Stomach (tissue), 8 donors: ENCODE measurements at regions not wholly inside any gene's neighbourhood (a gene's known extent, or its start where the extent isn't known, plus 50 kb on each side); places are given as distances from the start of the nearest gene placed in this dataset.

Experiments
- DNase-seq, 2 donors: peaks; one replicate each; pipeline versions ENCODE4 v3.0.0 to v3.0.0-alpha.2; 2013 to 2019
- H3K27ac ChIP-seq, 5 donors: fragments of 200-600 bp in 4 of 5; sonication (generic) in 4 of 5; one replicate each; pipeline ENCODE4 v1.5.1; 2013 to 2019; ENCODE audit warnings: mild to moderate bottlenecking in 1 of 5, moderate library complexity in 1 of 5
- H3K27me3 ChIP-seq, 3 donors: fragments of 200-600 bp; sonication (generic); one replicate each; pipeline ENCODE4 v1.5.1; 2017 to 2019; ENCODE audit warnings: mixed run types in 1 of 3
- H3K36me3 ChIP-seq, 4 donors: fragments of 200-600 bp; sonication (generic); 1 replicate in 3 of 4; 2 replicates in 1 of 4; pipeline ENCODE4 v1.5.1; 2016 to 2019
- H3K4me1 ChIP-seq, 4 donors: fragments of 200-600 bp; sonication (generic); one replicate each; pipeline ENCODE4 v1.5.1; 2016 to 2019
- H3K4me3 ChIP-seq, 4 donors: fragments of 200-600 bp; sonication (generic) in 3 of 4; one replicate each; pipeline ENCODE4 v1.5.1; 2016 to 2019; ENCODE audit warnings: mild to moderate bottlenecking in 1 of 4
- H3K9me3 ChIP-seq, 4 donors: fragments of 200-600 bp; sonication (generic); one replicate each; pipeline ENCODE4 v1.5.1; 2016 to 2019
- EP300 ChIP-seq: sonication (generic); formaldehyde crosslinking; IDR thresholded peaks from one replicate; pipeline ENCODE4 v1.6.1; 2017; ENCODE audit warnings: antibody characterized with exemption
- POLR2A ChIP-seq, 4 donors: fragments of 450-650 bp; IDR thresholded peaks; one replicate each; pipeline ENCODE4 v1.6.1; 2016; ENCODE audit warnings: antibody characterized with exemption in 4 of 4, control low read depth in 2 of 4, mild to moderate bottlenecking in 1 of 4, moderate library complexity in 1 of 4
- POLR2AphosphoS5 ChIP-seq, 3 donors: sonication (generic); formaldehyde crosslinking; IDR thresholded peaks; one replicate each; pipeline ENCODE4 v1.6.1; 2016; ENCODE audit warnings: antibody characterized with exemption in 3 of 3
- WGBS, 5 donors: extraction: QIAGEN DNeasy Blood & Tissue Kit in 3 of 5; methylation state at CpG; one replicate each; pipeline versions ENCODE4 v1.1.5 to v1.1.7; 2013 to 2018; 5-methylcytosine and 5-hydroxymethylcytosine counted together
- intact Hi-C: fragments of 100-400 bp; cut with DNase I; formaldehyde crosslinking; loops from one replicate; pipeline ENCODE4 v1.15.1; 2023; ENCODE audit warnings: low total_unique reads
- TF ChIP-seq, protein P1 (sequence below), 7 experiments: fragments of 450-650 bp in 4 of 7; fragments of 200-600 bp in 3 of 7; sonication (generic) in 3 of 7; IDR thresholded peaks; one replicate each; pipeline ENCODE4 v1.5.1; 2016 to 2019; ENCODE audit warnings: antibody characterized with exemption in 7 of 7, control low read depth in 2 of 7, mild to moderate bottlenecking in 1 of 7
- donor health status: healthy with polysubstance abuse.
- donor health status: Bipolar disorder and iron deficiency.
- donor health status: healthy.

DNA sequence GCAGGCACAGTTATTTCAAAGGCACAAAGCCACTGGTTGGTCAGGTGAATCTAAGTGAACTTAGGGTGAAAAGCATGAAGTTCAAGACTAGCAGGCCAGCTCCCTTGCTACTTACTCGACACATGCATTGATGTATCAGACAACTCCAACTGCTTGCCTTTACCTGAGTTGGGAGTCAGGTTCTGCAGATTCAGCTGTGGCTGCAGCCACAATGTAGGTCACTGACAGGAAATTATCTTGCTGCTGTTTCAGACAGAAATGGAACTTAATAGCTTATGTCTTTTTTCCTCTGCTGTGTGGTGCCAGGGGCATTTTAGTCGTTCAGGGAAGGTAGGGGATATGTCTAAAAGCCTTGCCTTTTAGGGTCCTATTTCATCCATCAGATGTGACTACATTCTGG lies 125.6 kb upstream of the RPH3A start:
- Histone ChIP-seq H3K4me1 (no peaks in the 10 kb centered on the region), H3K36me3 (no peaks in the 10 kb centered on the region), H3K27me3 (peaks cover 0 to 38% (median 3%) of the 10 kb centered on the region in 3 donors), H3K9me3 (no peaks in the 10 kb centered on the region), H3K27ac (no peak overlapping the region), H3K4me3 (no peak overlapping the region)
- WGBS, 5 donors = 30 to 47% (median 43%) methylated on average over 2 of the region's 2 CpGs
- TF ChIP-seq POLR2A (IDR thresholded peaks at IDR 0.05) = no peak
- no peak for TF ChIP-seq EP300
- no peak for TF ChIP-seq POLR2AphosphoS5 (IDR thresholded peaks at IDR 0.05)
- TF ChIP-seq, protein P1, sequence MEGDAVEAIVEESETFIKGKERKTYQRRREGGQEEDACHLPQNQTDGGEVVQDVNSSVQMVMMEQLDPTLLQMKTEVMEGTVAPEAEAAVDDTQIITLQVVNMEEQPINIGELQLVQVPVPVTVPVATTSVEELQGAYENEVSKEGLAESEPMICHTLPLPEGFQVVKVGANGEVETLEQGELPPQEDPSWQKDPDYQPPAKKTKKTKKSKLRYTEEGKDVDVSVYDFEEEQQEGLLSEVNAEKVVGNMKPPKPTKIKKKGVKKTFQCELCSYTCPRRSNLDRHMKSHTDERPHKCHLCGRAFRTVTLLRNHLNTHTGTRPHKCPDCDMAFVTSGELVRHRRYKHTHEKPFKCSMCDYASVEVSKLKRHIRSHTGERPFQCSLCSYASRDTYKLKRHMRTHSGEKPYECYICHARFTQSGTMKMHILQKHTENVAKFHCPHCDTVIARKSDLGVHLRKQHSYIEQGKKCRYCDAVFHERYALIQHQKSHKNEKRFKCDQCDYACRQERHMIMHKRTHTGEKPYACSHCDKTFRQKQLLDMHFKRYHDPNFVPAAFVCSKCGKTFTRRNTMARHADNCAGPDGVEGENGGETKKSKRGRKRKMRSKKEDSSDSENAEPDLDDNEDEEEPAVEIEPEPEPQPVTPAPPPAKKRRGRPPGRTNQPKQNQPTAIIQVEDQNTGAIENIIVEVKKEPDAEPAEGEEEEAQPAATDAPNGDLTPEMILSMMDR (IDR thresholded peaks at IDR 0.05) = no peak
- intact Hi-C loops = no loop called here
- DNase-seq = no peak

- DNase-seq = no peak
- peaks cover 0 to 25% (median 10%) of the 10 kb centered on the region in 3 donors for H3K27me3 ChIP-seq
- WGBS, 5 donors = 71 to 86% (median 83%) methylated on average over 1 of the region's 1 CpG
- H3K27ac ChIP-seq = no peak overlapping the region
- no peaks in the 10 kb centered on the region for H3K36me3 ChIP-seq
- H3K4me1 ChIP-seq = no peaks in the 10 kb centered on the region
- no peaks in the 10 kb centered on the region for H3K9me3 ChIP-seq
- TF ChIP-seq POLR2AphosphoS5 (IDR thresholded peaks at IDR 0.05) = no peak
- no peak for TF ChIP-seq EP300
- TF ChIP-seq, protein P1 (IDR thresholded peaks at IDR 0.05) = no peak
- no peak for TF ChIP-seq POLR2A (IDR thresholded peaks at IDR 0.05)
- no peak overlapping the region for H3K4me3 ChIP-seq
- intact Hi-C loops = no loop called here
Observed at GRCh38 chr12:112671564-112671963, 120.0 kb upstream of the RPH3A start.

DNA sequence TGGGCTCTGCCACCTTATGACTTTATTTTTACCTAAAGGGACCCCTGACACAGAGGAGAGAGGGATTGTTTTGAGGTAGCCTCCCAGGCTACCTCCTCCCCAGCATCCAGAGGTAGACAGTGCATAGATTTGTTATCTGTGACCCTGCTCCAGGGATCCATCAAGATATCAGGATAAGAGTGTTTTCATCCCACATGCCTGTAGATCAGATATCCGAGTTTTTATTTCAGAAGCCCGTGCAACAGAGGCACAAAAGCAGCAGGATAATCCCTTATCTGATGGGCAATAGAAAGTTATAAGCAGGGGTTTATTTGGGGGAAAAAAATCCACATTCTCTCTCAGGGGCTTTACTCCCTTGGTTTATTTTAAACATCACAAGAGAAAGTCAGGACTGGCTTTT lies 117.0 kb upstream of the RPH3A start:
- intact Hi-C loops = no loop called here
- no peak overlapping the region for H3K27ac ChIP-seq

DNA sequence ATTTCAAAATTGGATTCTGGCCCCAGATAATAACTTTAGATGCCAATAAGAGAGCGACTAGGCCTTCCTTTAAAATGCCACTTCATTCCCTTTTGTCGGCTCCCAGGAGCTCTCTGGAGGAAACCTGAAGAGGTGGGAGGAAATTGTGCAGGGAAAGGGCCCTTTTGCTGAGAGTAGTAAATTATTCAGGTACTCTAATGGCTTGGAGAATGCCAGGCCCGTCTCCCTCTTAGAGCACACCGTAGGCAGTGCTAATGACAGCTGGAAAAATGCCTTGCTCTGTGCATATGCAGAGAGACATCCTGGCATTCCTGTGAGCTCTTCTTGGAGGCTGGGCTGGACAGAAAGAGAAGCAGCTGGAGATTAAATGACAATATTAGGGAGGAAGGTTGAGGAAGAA lies 115.0 kb upstream of the RPH3A start:
- Histone ChIP-seq H3K27me3 (peaks cover 0 to 46% (median 10%) of the 10 kb centered on the region in 3 donors), H3K27ac (no peak overlapping the region), H3K4me1 (no peaks in the 10 kb centered on the region), H3K36me3 (no peaks in the 10 kb centered on the region), H3K9me3 (no peaks in the 10 kb centered on the region), H3K4me3 (no peak overlapping the region)
- WGBS, 5 donors = 46 to 59% (median 54%) methylated on average over 4 of the region's 4 CpGs
- intact Hi-C loops = no loop called here
- TF ChIP-seq, protein P1 (IDR thresholded peaks at IDR 0.05) = no peak
- no peak for TF ChIP-seq POLR2AphosphoS5 (IDR thresholded peaks at IDR 0.05)
- no peak for TF ChIP-seq EP300
- TF ChIP-seq POLR2A (IDR thresholded peaks at IDR 0.05) = no peak
- no peak for DNase-seq

More for the DNA sequence above, 117.0 kb upstream of the RPH3A start:
- TF ChIP-seq POLR2A (IDR thresholded peaks at IDR 0.05) (no peak), EP300 (no peak), POLR2AphosphoS5 (IDR thresholded peaks at IDR 0.05) (no peak)
- TF ChIP-seq, protein P1 (IDR thresholded peaks at IDR 0.05) = no peak
- Histone ChIP-seq H3K4me3 (no peak overlapping the region), H3K4me1 (no peaks in the 10 kb centered on the region), H3K27me3 (peaks cover 0 to 31% (median 10%) of the 10 kb centered on the region in 3 donors), H3K9me3 (no peaks in the 10 kb centered on the region), H3K36me3 (no peaks in the 10 kb centered on the region)
- WGBS, 5 donors = 22 to 48% (median 27%) methylated on average over 2 of the region's 2 CpGs
- DNase-seq = no peak
